ENCODE measurements at regions not wholly inside any gene's neighbourhood (a gene's known extent, or its start where the extent isn't known, plus 50 kb on each side); places are given as distances from the start of the nearest gene placed in this dataset.

DNA sequence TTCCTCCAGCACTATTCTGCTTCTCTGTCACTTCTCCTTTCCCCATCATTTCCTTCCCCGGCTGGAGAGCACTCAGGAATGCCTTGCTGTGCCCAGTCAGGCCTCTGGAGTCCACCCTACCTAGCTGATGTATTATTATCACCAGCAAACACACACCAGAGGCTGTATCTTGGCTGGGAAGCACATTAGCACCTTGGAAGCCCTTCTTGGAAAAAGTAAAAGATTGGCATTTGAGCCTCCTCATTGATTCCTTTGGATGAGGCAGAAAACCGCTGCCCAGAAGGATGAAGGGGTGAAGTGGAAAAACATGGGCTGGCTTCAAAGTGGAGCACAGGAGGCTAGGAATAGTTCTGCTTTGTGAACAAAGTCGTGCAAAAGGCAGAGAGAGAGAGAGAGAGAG, 244.3 kb downstream of the RPLP1 start:
- Histone ChIP-seq H3K9ac (ENCODE audit: low read depth, low read length, poor library complexity, severe bottlenecking) (no peak overlapping the region), H3K79me2 (ENCODE audit: insufficient read depth, low read length) (no peaks in the 10 kb centered on the region), H3K4me1 (ENCODE audit: insufficient read depth, low read length, poor library complexity, severe bottlenecking) (no peaks in the 10 kb centered on the region), H3K36me3 (ENCODE audit: insufficient read depth, low read length) (no peaks in the 10 kb centered on the region), H3K27me3 (ENCODE audit: insufficient read depth, low read length, poor library complexity, severe bottlenecking) (no peaks in the 10 kb centered on the region), H3K4me2 (ENCODE audit: low read depth, low read length, poor library complexity, severe bottlenecking) (no peak overlapping the region), H3K9me3 (ENCODE audit: insufficient read depth, low read depth, low read length) (no peaks in the 10 kb centered on the region), H3F3A (ENCODE audit: low read depth) (no peaks in the 10 kb centered on the region), H3K9me2 (replicated peaks; ENCODE audit: low read depth, low read length) (no peaks in the 10 kb centered on the region), H2AFZ (ENCODE audit: low read length) (no peak overlapping the region), H4K20me1 (ENCODE audit: insufficient read depth, low read length, poor library complexity, severe bottlenecking) (no peaks in the 10 kb centered on the region), H3K4me3 (ENCODE audit: low read length, poor library complexity, severe bottlenecking) (no peak overlapping the region)
- TF ChIP-seq EZH2phosphoT487 (IDR thresholded peaks at IDR 0.05; ENCODE audit: borderline replicate concordance): no peak
- TF ChIP-seq, protein P1, sequence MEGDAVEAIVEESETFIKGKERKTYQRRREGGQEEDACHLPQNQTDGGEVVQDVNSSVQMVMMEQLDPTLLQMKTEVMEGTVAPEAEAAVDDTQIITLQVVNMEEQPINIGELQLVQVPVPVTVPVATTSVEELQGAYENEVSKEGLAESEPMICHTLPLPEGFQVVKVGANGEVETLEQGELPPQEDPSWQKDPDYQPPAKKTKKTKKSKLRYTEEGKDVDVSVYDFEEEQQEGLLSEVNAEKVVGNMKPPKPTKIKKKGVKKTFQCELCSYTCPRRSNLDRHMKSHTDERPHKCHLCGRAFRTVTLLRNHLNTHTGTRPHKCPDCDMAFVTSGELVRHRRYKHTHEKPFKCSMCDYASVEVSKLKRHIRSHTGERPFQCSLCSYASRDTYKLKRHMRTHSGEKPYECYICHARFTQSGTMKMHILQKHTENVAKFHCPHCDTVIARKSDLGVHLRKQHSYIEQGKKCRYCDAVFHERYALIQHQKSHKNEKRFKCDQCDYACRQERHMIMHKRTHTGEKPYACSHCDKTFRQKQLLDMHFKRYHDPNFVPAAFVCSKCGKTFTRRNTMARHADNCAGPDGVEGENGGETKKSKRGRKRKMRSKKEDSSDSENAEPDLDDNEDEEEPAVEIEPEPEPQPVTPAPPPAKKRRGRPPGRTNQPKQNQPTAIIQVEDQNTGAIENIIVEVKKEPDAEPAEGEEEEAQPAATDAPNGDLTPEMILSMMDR (conservative IDR thresholded peaks at IDR 0.05; ENCODE audit: low read length): no peak

DNA sequence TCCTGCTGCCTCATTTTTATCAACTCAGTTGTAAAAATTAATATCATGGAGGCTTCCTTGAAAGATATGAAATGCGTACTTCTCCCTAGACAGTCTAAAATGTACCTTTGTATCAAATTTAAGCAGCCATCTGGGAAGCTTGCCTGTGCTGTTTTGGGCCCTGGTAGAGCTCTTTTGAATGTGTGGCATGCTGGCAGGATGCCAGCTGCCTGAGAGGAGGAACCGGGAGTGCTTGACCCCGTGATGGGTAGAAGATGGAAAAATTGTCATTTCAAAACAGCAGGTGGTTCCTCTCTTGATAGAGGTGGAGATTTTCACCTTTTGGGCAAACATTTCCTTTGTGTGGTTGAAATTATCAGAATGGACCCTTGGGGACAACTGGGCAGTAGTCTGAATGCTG, 245.3 kb downstream of the RPLP1 start:
- H4K20me1 ChIP-seq (ENCODE audit: insufficient read depth, low read length, poor library complexity, severe bottlenecking): no peaks in the 10 kb centered on the region
- H3K9ac ChIP-seq (ENCODE audit: low read depth, low read length, poor library complexity, severe bottlenecking): no peak overlapping the region
- no peak overlapping the region for H3K4me2 ChIP-seq (ENCODE audit: low read depth, low read length, poor library complexity, severe bottlenecking)
- no peak overlapping the region for H3K4me3 ChIP-seq (ENCODE audit: low read length, poor library complexity, severe bottlenecking)
- no peak for TF ChIP-seq EZH2phosphoT487 (IDR thresholded peaks at IDR 0.05; ENCODE audit: borderline replicate concordance)
- TF ChIP-seq, protein P1 (conservative IDR thresholded peaks at IDR 0.05; ENCODE audit: low read length): no peak
- H3K27me3 ChIP-seq (ENCODE audit: insufficient read depth, low read length, poor library complexity, severe bottlenecking): no peaks in the 10 kb centered on the region
- no peaks in the 10 kb centered on the region for H3K9me2 ChIP-seq (replicated peaks; ENCODE audit: low read depth, low read length)
- no peak overlapping the region for H2AFZ ChIP-seq (ENCODE audit: low read length)
- no peaks in the 10 kb centered on the region for H3K9me3 ChIP-seq (ENCODE audit: insufficient read depth, low read depth, low read length)
- no peaks in the 10 kb centered on the region for H3F3A ChIP-seq (ENCODE audit: low read depth)
- H3K4me1 ChIP-seq (ENCODE audit: insufficient read depth, low read length, poor library complexity, severe bottlenecking): no peaks in the 10 kb centered on the region
- no peaks in the 10 kb centered on the region for H3K36me3 ChIP-seq (ENCODE audit: insufficient read depth, low read length)
- no peaks in the 10 kb centered on the region for H3K79me2 ChIP-seq (ENCODE audit: insufficient read depth, low read length)

GRCh38 chr15:69699096-69699495, 246.5 kb downstream of the RPLP1 start:
- no peaks in the 10 kb centered on the region for H3K36me3 ChIP-seq (ENCODE audit: insufficient read depth, low read length)
- no peaks in the 10 kb centered on the region for H4K20me1 ChIP-seq (ENCODE audit: insufficient read depth, low read length, poor library complexity, severe bottlenecking)
- no peaks in the 10 kb centered on the region for H3K9me2 ChIP-seq (replicated peaks; ENCODE audit: low read depth, low read length)
- no peaks in the 10 kb centered on the region for H3F3A ChIP-seq (ENCODE audit: low read depth)
- no peaks in the 10 kb centered on the region for H3K9me3 ChIP-seq (ENCODE audit: insufficient read depth, low read depth, low read length)
- TF ChIP-seq, protein P1 (conservative IDR thresholded peaks at IDR 0.05; ENCODE audit: low read length): no peak
- TF ChIP-seq EZH2phosphoT487 (IDR thresholded peaks at IDR 0.05; ENCODE audit: borderline replicate concordance): no peak
- no peak overlapping the region for H3K4me2 ChIP-seq (ENCODE audit: low read depth, low read length, poor library complexity, severe bottlenecking)
- H3K4me3 ChIP-seq (ENCODE audit: low read length, poor library complexity, severe bottlenecking): no peak overlapping the region
- no peaks in the 10 kb centered on the region for H3K27me3 ChIP-seq (ENCODE audit: insufficient read depth, low read length, poor library complexity, severe bottlenecking)
- H2AFZ ChIP-seq (ENCODE audit: low read length): no peak overlapping the region
- H3K9ac ChIP-seq (ENCODE audit: low read depth, low read length, poor library complexity, severe bottlenecking): no peak overlapping the region
- H3K4me1 ChIP-seq (ENCODE audit: insufficient read depth, low read length, poor library complexity, severe bottlenecking): no peaks in the 10 kb centered on the region
- no peaks in the 10 kb centered on the region for H3K79me2 ChIP-seq (ENCODE audit: insufficient read depth, low read length)

All from Loucy (cell line).